ENCODE measurements at regions not wholly inside any gene's neighbourhood (a gene's known extent, or its start where the extent isn't known, plus 50 kb on each side); places are given as distances from the start of the nearest gene placed in this dataset.

DNA sequence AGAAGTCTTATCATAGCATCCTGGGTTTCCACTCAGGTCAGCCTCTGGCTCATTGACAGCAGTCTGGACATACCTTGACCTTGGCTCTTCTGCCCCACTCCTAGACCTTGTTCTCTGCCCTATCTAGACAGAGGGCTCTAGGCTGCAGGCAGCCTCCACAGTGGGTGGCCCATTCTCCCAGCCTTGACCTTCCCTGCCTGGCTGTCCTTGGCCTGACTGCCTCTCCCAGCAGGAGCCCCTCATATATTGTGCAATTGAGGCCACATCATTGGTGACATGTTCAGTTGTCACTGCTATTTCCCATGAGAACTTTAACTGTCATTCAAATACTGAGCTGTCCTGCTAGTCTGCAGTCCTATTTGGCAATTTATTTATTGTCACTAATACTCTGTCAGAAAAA, 503.4 kb downstream of the PLXNA4 start:
- DNase-seq = no peak

DNA sequence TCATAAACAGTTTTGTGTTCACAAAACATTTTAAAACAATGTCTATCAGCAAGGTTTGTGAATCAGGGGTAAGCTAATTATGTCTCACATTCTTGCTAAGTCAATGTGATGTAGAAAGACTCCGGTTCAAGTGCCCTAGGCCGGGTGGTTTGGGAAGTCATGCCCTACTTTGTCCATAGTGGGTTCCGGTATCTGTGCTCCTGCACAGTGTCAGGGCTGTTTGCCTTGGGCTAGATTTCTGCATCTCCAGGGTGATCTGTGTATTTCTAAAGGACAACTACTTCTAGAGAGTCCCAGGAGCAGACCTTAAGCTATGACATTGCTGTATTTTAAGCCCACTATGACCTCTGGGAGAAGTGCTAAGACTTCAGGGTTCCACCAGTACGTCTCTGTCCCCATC, 504.1 kb downstream of the PLXNA4 start:
- DNase-seq = no peak

DNA sequence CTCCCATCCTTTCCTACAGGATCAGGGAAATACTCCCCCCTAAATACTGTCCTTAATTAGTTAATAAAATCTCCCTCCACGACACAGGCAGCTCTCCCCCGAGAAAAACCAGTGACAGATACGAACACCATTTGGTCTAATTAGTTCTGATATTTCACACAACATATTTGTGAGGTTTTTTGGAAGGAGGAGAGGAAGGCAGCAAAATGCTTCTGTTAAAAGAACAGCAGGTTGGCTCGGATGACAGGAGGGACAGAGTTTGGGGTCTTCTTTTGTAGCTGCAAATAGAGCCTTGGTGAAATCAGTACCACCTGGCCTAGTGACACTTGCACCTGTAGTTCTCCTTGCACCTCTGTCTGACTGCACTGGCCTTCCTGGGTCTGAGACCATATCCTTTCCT, 507.0 kb downstream of the PLXNA4 start:
- DNase-seq = no peak

DNA sequence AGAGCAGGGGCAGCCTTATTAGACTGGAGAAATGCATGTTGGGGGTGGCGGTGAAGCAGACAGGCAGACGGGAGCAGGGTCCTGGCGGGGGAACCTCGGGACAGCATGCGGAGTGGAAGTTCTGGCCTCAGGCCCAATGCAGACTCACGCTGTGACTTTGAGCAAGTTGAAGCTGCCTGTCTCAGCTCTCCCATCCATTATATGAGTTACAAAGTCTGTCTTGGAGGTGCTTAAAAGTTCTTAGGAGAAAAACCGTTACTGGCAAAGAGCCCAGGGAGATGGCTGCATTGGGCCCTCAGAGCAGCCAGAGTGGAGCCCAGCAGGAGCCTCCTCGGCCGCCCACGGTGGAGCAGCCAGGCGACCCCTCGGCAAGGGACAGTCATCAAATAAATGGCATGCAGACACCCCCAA, 509.5 kb downstream of the PLXNA4 start:
- DNase-seq = no peak

- DNase-seq = no peak
These were observed 509.7 kb upstream of the PODXL start for GRCh38 chr7:132065989-132066603.

DNA sequence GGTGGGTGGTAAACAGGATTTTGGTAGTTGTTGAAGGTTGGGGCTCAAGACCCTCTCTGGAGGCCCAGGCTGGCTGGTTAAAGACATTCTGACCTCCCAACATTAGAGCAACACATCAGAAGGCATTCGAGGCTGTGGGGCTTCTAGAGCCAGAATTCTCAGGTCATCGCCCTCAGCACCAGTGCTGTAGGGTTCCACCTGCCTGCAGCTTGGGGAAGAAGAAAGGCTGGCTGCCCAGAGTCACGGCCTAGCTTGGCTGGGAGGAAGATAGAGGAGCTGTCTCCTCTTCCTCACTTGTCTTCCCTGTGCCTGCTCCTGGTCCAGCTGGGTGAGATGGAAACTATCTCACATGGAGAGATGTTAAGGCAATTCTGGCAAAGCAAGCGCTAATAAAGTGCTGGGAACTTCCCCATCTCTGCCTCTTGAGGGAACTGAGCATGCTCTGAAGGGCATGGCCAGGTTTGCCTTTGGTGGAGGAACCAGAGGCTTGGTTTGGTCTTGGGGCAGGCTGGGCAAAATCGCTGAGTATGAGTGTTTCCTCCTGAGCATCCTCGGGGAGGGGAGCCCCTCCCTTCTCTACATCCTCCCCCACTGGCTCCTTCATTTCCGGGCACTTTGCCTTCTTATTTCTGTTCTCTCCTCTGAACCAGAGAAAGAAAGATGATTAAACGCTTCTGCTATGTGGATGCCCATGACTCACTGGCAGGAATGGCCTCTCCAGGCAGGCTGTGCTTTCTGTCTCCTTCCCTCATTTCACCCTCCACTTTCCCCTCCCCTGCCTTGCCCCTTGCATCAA, 509.0 kb upstream of the PODXL start:
- DNase-seq = no peak

DNA sequence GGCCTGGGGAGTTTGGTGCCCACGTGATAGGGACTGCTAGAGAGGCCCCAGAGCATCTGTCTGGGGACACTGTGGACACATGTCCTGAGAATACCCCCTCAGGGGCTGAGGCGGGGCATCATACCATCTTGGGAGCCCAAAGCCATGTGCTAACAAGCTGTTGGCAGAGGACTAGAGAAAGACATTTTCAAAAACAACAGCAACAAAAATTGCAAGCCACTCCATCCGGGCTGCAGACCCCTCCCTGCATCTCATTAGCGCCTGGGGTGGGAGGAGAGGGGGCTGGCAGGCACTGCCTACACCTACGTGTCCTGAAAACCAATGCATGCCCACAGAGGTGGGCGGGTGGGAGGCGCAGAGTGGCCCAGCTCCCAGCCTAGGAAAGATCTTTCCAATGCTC, 507.4 kb upstream of the PODXL start:
- DNase-seq = no peak

- no peak for DNase-seq
These were observed 505.5 kb upstream of the PODXL start for GRCh38 chr7:132061937-132062336.

DNA sequence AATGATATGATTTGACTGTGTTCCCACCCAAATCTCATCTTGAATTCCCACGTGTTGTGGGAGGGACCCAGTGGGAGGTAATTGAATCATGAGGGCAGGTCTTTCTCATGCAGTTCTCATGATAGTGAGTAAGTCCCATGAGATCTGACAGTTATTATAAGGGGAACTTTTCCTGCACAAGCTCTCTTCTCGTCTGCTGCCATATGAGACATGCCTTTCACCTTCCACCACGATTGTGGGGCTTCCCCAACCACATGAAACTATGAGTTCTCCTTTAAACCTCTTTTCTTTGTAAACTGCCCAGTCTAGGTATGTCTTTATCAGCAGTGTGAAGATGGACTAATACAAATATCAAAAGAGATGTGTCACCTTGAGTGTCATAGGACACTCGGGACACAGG, 502.7 kb upstream of the PODXL start:
- no peak for DNase-seq

- DNase-seq = no peak
These were observed 499.1 kb upstream of the PODXL start for GRCh38 chr7:132055336-132056120.

- DNase-seq = no peak
These were observed 497.4 kb upstream of the PODXL start for GRCh38 chr7:132053871-132054270.

GRCh38 chr7:132051311-132051710, 494.9 kb upstream of the PODXL start:
- no peak for DNase-seq

DNA sequence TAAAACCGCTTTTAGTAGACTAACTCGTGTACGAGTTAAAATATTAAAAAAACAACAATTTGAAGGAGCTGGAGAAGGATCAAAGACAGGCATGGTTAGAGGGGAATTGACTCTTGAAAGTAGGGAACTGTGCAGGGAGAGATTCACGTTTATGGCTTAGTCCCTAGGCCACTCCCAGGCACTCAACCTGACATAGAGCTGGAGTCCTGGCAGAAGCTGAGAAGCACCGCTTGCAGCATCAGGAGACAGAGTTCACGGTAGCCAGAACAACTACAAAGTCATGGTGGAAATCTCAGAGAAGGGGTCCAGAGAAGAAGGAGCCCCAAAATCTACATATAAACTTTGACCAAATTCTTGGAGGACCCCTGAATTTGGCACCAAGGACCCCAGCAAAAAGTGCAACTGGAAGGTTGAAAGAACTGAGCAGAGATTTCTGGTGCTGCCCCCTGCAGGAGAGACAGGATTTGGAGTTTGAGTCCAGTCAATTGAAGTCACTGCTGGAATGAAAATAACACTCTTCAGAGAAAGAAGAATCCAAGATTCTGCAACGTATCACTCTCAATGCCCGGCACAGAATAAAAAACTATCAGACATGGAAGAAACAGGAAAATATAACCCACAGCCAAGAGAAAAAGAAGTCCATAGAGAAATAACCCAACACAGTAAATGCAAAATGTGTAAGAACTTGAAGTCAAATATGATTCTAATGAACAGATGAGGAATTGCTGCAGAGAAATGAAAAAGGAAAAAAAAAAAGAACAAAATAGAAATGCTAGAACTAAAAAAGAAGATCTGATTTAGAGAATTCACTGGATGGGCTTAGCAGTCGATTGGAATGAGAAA, 493.3 kb upstream of the PODXL start:
- DNase-seq = no peak

- no peak for DNase-seq
These were observed 489.1 kb upstream of the PODXL start for GRCh38 chr7:132045481-132045980.

- DNase-seq = no peak
These were observed 488.6 kb upstream of the PODXL start for GRCh38 chr7:132045002-132045401.

- DNase-seq = no peak
These were observed 487.8 kb upstream of the PODXL start for GRCh38 chr7:132044247-132044646.

- no peak for DNase-seq
These were observed 484.7 kb upstream of the PODXL start for GRCh38 chr7:132041108-132041507.

GRCh38 chr7:132035517-132036362, 479.3 kb upstream of the PODXL start:
- DNase-seq = no peak

- no peak for DNase-seq
These were observed 478.5 kb upstream of the PODXL start for GRCh38 chr7:132034748-132035416.

GRCh38 chr7:132030883-132031282, 474.5 kb upstream of the PODXL start:
- no peak for DNase-seq

GRCh38 chr7:132030086-132030568, 473.7 kb upstream of the PODXL start:
- DNase-seq = no peak
